GM18909 (cell line): ENCODE measurements at regions not wholly inside any gene's neighbourhood (a gene's known extent, or its start where the extent isn't known, plus 50 kb on each side); places are given as distances from the start of the nearest gene placed in this dataset.

Experiments used
- ATAC-seq: cut with Tn5 transposase; IDR thresholded peaks from one replicate; pipeline ENCODE4 v1.9.1; 2021; ENCODE audit warnings: mild to moderate bottlenecking; ENCODE audit not compliant: unreplicated experiment, poor library complexity

GRCh38 chr10:128414568-128414967 is 288.3 kb upstream of the MKI67 start:
- no peak for ATAC-seq

- no peak for ATAC-seq
Observed at GRCh38 chr10:128416231-128416630, 290.0 kb upstream of the MKI67 start.

GRCh38 chr10:128417826-128418225 is 291.6 kb upstream of the MKI67 start:
- ATAC-seq = no peak

GRCh38 chr10:128418819-128419218 is 292.6 kb upstream of the MKI67 start:
- no peak for ATAC-seq

GRCh38 chr10:128419466-128420019 is 293.3 kb upstream of the MKI67 start:
- ATAC-seq = no peak

- ATAC-seq = no peak
Observed at GRCh38 chr10:128420623-128421022, 294.4 kb upstream of the MKI67 start.

GRCh38 chr10:128421371-128422160 is 295.3 kb upstream of the MKI67 start:
- no peak for ATAC-seq

GRCh38 chr10:128422190-128422589 is 296.0 kb upstream of the MKI67 start:
- ATAC-seq = no peak

- ATAC-seq = no peak
Observed at GRCh38 chr10:128422999-128423398, 296.8 kb upstream of the MKI67 start.

GRCh38 chr10:128429321-128429720 is 303.1 kb upstream of the MKI67 start:
- no peak for ATAC-seq

- no peak for ATAC-seq
Observed at GRCh38 chr10:128429835-128430513, 303.8 kb upstream of the MKI67 start.

- no peak for ATAC-seq
Observed at GRCh38 chr10:128431083-128431482, 304.9 kb upstream of the MKI67 start.

GRCh38 chr10:128431506-128431905 is 305.3 kb upstream of the MKI67 start:
- no peak for ATAC-seq

GRCh38 chr10:128432011-128432410 is 305.8 kb upstream of the MKI67 start:
- no peak for ATAC-seq

GRCh38 chr10:128432423-128432822 is 306.2 kb upstream of the MKI67 start:
- ATAC-seq = no peak

GRCh38 chr10:128435811-128436210 is 309.6 kb upstream of the MKI67 start:
- ATAC-seq = no peak

GRCh38 chr10:128437786-128438345 is 311.6 kb upstream of the MKI67 start:
- ATAC-seq = no peak

- no peak for ATAC-seq
Observed at GRCh38 chr10:128438417-128439063, 312.3 kb upstream of the MKI67 start.

- ATAC-seq = no peak
Observed at GRCh38 chr10:128440513-128441160, 314.4 kb upstream of the MKI67 start.

GRCh38 chr10:128443925-128444518 is 317.8 kb upstream of the MKI67 start:
- ATAC-seq = no peak
